ENCODE measurements at regions not wholly inside any gene's neighbourhood (a gene's known extent, or its start where the extent isn't known, plus 50 kb on each side); places are given as distances from the start of the nearest gene placed in this dataset.

DNA sequence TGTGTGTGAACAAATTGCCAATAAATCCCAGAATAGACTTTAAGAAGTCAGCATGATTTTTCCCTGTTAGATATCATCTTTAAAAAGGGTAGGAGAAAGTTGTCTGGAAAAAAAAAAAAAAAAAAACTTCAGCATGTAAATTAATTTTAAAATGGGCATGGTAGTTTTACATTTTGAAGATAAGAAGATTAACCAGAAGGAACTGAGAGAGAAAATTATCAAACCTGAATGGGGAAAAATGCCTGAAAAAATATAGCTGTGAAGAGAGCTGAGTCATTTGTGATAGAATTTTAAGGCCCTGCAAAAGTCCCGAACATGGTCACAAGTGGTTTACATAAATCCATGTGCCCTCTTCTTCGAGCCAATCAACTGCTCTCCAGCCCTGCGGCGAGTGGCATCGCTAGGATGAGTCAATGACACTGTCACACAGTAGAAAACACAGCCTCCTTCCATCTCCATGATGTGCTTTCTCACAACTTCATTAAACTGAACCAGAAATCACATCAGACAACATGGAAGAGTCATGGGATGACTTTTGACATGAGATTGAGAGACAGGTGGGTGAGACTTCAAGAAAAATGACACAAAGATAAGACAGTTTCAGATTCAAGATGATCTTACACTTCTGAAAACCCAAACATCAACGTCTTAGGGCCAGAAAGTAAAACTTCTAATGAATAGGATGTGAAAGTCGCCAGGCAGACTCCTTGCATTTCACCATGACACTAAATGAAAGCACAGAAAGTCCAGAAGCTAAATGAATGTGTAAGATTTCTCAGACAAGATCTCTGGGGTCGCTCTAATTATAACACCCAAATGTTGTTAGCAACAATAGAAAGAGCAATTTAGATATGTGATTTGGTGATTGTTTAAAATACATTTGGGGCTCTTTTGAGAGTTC, 273.0 kb upstream of the ID2 start:
- Histone ChIP-seq H3K4me3 (ENCODE audit: low read length in 2 of 2) (no peak overlapping the region), H3K36me3 (ENCODE audit: control insufficient read depth in 2 of 2, insufficient read depth in 2 of 2, low read length in 2 of 2) (no peaks in the 10 kb centered on the region), H3K9me3 (ENCODE audit: control insufficient read depth in 2 of 2, low read length in 2 of 2) (no peaks in the 10 kb centered on the region), H3K27me3 (ENCODE audit: control insufficient read depth in 1 of 2, insufficient read depth in 2 of 2, low read length in 2 of 2) (no peaks in the 10 kb centered on the region), H3K9ac (ENCODE audit: low read length in 2 of 2) (no peak overlapping the region), H3K27ac (ENCODE audit: low read length) (no peak overlapping the region), H3K4me1 (ENCODE audit: control insufficient read depth, insufficient read depth, low read length) (peaks cover 2% of the 10 kb centered on the region)

DNA sequence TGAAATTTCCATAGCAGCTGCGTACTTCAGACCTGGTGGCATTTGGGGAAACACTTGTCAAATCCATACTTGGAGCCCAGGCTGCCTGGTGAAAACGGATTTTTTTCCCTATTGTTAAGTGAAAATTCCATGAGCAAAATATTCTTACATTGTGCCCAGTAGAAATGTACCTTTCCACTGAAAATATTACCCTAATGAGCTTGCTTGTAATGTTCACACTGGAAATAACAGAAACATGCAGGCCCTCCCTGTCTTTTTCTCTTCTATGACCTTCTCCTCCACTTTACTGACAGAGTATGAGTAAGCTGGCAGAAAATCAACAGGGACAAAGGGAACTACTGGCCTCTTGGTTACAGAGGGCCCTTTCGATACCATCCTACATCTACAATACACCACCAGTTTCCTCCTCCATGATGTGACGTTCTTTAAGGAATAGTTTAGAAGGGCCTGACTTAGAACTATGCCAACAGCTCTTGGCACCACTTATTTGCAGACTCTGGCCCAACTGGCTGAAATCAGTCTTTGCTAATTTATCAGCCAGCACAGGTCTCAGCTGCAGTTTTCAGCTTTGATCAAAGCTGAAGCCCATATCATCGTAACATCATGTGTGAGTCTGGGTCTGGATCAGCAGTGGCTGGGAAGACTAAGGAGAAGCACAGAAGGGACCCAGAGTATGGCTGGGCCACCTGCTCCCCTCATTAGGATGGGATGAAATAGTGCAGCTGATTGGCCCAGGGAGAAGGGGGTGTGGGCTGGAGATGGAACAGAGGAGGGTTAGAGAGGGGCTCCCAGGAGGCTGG, 272.2 kb upstream of the ID2 start:
- Histone ChIP-seq H3K9me3 (ENCODE audit: control insufficient read depth in 2 of 2, low read length in 2 of 2) (no peaks in the 10 kb centered on the region), H3K4me1 (ENCODE audit: control insufficient read depth, insufficient read depth, low read length) (peaks cover 2% of the 10 kb centered on the region), H3K9ac (ENCODE audit: low read length in 2 of 2) (no peak overlapping the region), H3K27me3 (ENCODE audit: control insufficient read depth in 1 of 2, insufficient read depth in 2 of 2, low read length in 2 of 2) (no peaks in the 10 kb centered on the region), H3K4me3 (ENCODE audit: low read length in 2 of 2) (no peak overlapping the region), H3K36me3 (ENCODE audit: control insufficient read depth in 2 of 2, insufficient read depth in 2 of 2, low read length in 2 of 2) (no peaks in the 10 kb centered on the region), H3K27ac (ENCODE audit: low read length) (no peak overlapping the region)

DNA sequence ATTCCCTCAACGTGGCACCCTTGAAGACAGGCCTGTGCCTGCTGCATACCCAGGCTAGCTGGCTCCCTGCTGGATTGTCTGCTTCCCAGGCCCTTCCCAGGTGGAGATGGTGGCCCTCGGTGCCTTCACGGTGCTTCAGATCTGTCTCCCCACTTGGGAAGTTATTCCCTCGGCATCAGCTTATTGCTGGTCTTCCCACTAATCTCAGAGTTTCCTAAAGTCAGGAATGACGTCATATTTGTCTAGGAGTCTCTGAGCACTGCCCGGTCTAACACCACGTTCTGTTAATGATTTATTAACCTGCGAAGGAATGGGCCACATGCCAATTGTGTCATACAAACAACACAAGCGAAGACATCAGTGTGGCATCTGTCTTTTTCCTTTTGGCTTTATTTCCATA, 269.8 kb upstream of the ID2 start:
- peaks cover 2% of the 10 kb centered on the region for H3K4me1 ChIP-seq (ENCODE audit: control insufficient read depth, insufficient read depth, low read length)
- H3K9ac ChIP-seq (ENCODE audit: low read length in 2 of 2): no peak overlapping the region
- H3K27me3 ChIP-seq (ENCODE audit: control insufficient read depth in 1 of 2, insufficient read depth in 2 of 2, low read length in 2 of 2): no peaks in the 10 kb centered on the region
- no peaks in the 10 kb centered on the region for H3K36me3 ChIP-seq (ENCODE audit: control insufficient read depth in 2 of 2, insufficient read depth in 2 of 2, low read length in 2 of 2)
- H3K27ac ChIP-seq (ENCODE audit: low read length): no peak overlapping the region
- no peak overlapping the region for H3K4me3 ChIP-seq (ENCODE audit: low read length in 2 of 2)
- H3K9me3 ChIP-seq (ENCODE audit: control insufficient read depth in 2 of 2, low read length in 2 of 2): peaks cover 0 to 2% of the 10 kb centered on the region in 2 donors

DNA sequence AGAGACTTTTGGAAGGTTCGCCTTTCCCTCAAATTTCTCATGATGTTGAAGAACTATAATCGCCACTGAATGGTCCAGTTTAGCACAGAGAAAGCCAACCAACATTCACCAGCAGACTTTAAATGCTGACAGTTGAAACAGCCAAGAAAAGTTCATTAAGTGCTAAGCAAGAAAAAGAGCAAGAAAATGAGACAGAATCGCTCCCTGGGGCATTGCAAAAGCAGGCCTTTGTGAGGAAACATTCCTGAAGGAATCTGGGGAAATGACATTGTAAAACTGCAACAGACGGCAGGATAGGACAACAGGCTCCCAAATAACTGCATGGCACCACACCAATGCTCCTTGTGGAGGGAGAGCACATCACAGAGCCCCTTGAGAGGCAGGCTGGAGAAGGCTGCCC, 269.3 kb upstream of the ID2 start:
- Histone ChIP-seq H3K27me3 (ENCODE audit: control insufficient read depth in 1 of 2, insufficient read depth in 2 of 2, low read length in 2 of 2) (no peaks in the 10 kb centered on the region), H3K4me3 (ENCODE audit: low read length in 2 of 2) (no peak overlapping the region), H3K9me3 (ENCODE audit: control insufficient read depth in 2 of 2, low read length in 2 of 2) (peaks cover 0 to 2% of the 10 kb centered on the region in 2 donors), H3K4me1 (ENCODE audit: control insufficient read depth, insufficient read depth, low read length) (peaks cover 2% of the 10 kb centered on the region), H3K9ac (ENCODE audit: low read length in 2 of 2) (no peak overlapping the region), H3K27ac (ENCODE audit: low read length) (no peak overlapping the region), H3K36me3 (ENCODE audit: control insufficient read depth in 2 of 2, insufficient read depth in 2 of 2, low read length in 2 of 2) (no peaks in the 10 kb centered on the region)

DNA sequence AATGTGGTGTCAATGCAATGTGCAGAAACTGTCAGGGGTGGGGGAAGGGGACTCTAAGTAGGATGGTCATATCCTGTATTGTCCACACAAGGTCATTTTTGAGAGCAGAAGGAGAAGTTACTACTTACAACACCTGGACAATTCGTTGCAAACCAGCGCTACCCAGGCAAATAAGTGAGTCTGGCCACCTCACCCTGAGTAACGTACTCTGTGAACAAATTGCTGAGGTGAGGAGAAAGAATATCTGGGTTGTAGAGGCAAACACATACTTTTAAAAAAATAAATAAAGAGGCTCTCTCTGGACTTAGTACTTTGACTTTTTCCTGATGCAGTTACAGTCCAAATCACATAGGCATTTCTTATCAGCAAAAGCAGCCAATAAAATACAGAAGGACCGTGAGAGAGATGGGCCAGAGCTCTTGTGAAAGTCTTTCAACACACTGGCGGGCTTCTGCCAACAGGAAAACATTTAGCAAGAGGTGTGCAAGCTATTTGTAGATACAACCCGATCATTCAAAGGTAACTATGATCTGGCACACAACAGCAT, 268.2 kb upstream of the ID2 start:
- Histone ChIP-seq H3K27me3 (ENCODE audit: control insufficient read depth in 1 of 2, insufficient read depth in 2 of 2, low read length in 2 of 2) (no peaks in the 10 kb centered on the region), H3K36me3 (ENCODE audit: control insufficient read depth in 2 of 2, insufficient read depth in 2 of 2, low read length in 2 of 2) (no peaks in the 10 kb centered on the region), H3K9ac (ENCODE audit: low read length in 2 of 2) (no peak overlapping the region), H3K4me1 (ENCODE audit: control insufficient read depth, insufficient read depth, low read length) (peaks cover 2% of the 10 kb centered on the region), H3K9me3 (ENCODE audit: control insufficient read depth in 2 of 2, low read length in 2 of 2) (peaks cover 0 to 2% of the 10 kb centered on the region in 2 donors), H3K4me3 (ENCODE audit: low read length in 2 of 2) (no peak overlapping the region), H3K27ac (ENCODE audit: low read length) (no peak overlapping the region)

DNA sequence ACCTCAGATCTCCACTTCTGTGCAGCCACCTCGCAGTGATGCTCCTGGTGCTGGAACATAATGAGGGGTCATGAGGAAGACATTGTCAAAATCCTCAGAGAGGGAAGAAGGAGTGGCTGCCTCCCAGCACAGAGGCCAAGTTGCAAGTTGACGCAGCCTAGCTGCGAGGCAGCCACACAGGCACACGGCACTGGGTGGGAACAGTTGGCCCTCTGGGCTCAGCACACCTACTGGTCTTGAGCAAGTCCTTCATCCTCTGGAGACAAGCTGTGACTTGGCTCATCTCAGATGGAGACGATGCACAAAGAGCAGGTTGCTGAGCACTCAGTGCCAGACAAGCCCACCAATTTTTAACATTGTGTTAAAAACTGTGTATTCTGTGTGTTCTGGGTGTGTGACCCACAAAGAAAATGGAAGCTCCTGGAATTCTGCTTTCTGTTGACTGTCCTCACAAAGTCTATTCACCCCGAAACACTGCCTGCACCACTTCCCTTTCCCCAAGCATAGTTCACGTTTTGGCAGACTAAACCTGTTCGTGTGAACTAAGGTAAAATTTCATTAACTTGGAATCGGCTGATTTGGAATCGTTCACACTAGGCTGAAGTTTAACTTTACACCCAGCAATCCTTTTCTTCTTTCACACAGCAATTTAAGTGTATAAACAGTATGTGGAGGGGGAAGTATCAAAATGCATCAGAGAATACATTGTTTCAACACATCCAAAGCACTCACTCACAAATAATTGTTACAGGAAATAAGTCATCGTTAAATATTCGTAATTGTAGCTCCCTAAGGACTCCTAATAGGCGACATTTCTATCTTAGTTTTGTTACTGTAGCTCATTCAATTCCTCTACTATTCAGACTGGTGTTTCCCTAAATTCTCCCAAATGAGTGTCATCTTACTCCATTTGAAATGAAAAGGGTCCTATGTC, 266.6 kb upstream of the ID2 start:
- Histone ChIP-seq H3K4me1 (ENCODE audit: control insufficient read depth, insufficient read depth, low read length) (no peaks in the 10 kb centered on the region), H3K9ac (ENCODE audit: low read length in 2 of 2) (no peak overlapping the region), H3K9me3 (ENCODE audit: control insufficient read depth in 2 of 2, low read length in 2 of 2) (peaks cover 0 to 2% of the 10 kb centered on the region in 2 donors), H3K4me3 (ENCODE audit: low read length in 2 of 2) (no peak overlapping the region), H3K27ac (ENCODE audit: low read length) (no peak overlapping the region), H3K27me3 (ENCODE audit: control insufficient read depth in 1 of 2, insufficient read depth in 2 of 2, low read length in 2 of 2) (no peaks in the 10 kb centered on the region), H3K36me3 (ENCODE audit: control insufficient read depth in 2 of 2, insufficient read depth in 2 of 2, low read length in 2 of 2) (no peaks in the 10 kb centered on the region)

DNA sequence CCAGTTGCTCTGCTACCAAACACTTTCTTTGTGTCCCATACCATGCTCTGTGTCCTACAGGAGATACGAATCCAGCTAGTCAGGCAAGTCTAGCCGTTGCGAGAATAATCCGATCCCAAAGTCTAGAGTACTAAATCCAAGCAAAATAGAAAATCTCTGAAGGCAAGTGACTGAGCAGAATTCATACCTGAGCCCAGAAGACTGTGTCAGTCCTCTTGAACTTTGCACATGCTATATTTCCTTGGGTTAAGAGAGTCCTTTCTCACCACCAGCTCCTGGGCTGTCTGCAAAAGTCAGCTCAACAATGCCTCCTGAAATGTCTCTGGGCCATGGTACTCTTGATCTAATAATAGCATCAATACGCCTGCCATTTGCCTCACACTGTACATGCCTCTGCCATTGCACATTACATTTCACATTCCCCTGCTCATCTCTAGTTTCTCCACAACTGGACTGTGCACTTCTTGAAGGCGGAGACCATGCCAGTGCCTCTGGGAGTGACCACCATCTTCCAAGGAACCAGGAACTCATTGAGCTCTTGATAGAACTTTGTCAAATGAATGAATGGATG, 265.8 kb upstream of the ID2 start:
- Histone ChIP-seq H3K27ac (ENCODE audit: low read length) (no peak overlapping the region), H3K9ac (ENCODE audit: low read length in 2 of 2) (no peak overlapping the region), H3K27me3 (ENCODE audit: control insufficient read depth in 1 of 2, insufficient read depth in 2 of 2, low read length in 2 of 2) (no peaks in the 10 kb centered on the region), H3K36me3 (ENCODE audit: control insufficient read depth in 2 of 2, insufficient read depth in 2 of 2, low read length in 2 of 2) (no peaks in the 10 kb centered on the region), H3K4me3 (ENCODE audit: low read length in 2 of 2) (no peak overlapping the region), H3K4me1 (ENCODE audit: control insufficient read depth, insufficient read depth, low read length) (no peaks in the 10 kb centered on the region), H3K9me3 (ENCODE audit: control insufficient read depth in 2 of 2, low read length in 2 of 2) (peaks cover 0 to 2% of the 10 kb centered on the region in 2 donors)

DNA sequence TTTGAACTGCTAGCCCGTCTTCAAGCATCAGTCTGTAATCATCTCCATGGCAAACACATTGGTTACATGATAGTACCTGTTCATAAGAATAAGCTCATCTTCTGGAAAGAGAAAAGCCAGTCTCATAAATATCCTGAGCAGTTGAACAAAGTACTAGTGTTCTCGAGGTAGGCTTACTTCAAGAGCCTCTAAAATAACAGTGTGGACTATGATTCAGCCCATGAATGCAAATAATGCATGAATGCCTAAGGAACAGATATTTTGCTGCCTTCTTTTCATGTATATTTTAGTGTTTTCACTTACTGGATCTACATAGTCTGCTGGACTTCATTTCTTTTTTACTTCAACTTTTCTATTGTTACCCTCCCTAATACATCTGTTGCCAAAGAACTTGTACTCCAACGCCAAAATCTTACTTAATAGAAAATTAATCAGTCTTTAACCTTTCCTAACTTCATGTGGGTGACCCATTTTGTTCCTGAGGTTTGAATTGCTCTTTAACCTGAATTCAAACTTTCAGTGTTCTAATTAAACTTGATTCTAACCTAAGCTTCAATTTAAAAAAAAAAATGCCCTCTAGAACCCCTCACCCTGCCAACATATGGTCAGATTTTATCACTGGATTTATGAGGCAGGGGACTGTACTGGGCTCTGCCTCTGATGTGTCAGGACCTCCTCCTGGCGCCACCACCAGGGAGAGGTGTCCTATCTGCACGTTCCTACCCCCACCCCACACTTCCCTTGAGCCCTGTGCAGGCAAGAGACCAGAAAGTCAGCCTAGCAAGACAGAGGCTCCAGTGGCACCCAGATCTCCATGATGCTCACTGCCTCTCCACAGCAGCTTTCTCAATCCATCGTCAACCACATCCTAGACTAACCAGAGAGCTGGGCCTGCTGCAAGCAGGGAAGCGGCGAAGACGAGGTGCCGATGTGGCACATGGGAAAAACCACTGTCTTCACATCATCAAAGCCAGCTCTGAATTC, 264.7 kb upstream of the ID2 start:
- no peaks in the 10 kb centered on the region for H3K27me3 ChIP-seq (ENCODE audit: control insufficient read depth in 1 of 2, insufficient read depth in 2 of 2, low read length in 2 of 2)
- no peaks in the 10 kb centered on the region for H3K36me3 ChIP-seq (ENCODE audit: control insufficient read depth in 2 of 2, insufficient read depth in 2 of 2, low read length in 2 of 2)
- H3K27ac ChIP-seq (ENCODE audit: low read length): no peak overlapping the region
- no peaks in the 10 kb centered on the region for H3K4me1 ChIP-seq (ENCODE audit: control insufficient read depth, insufficient read depth, low read length)
- H3K4me3 ChIP-seq (ENCODE audit: low read length in 2 of 2): no peak overlapping the region
- H3K9ac ChIP-seq (ENCODE audit: low read length in 2 of 2): no peak overlapping the region
- H3K9me3 ChIP-seq (ENCODE audit: control insufficient read depth in 2 of 2, low read length in 2 of 2): peaks cover 0 to 2% of the 10 kb centered on the region in 2 donors

DNA sequence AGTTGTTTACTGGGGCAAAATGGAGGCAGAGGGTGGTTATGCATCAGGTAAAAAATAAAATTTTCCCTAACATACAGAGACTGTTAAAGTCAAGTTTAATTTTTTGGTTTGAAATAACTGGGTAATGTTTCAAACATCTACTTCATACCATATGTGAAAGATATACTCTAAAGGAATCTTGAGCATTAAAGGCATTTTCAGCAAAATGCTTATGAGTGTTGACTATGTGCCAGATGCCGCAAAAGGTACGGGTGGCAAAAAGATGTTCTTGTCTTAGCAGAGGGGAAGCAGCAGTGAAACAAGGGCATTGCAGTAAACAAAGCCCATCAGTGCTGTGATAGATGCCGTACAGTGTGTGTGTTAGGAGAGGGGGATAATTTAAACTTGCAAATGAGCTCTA, 263.1 kb upstream of the ID2 start:
- Histone ChIP-seq H3K9me3 (ENCODE audit: control insufficient read depth in 2 of 2, low read length in 2 of 2) (peaks cover 0 to 2% of the 10 kb centered on the region in 2 donors), H3K27ac (ENCODE audit: low read length) (no peak overlapping the region), H3K36me3 (ENCODE audit: control insufficient read depth in 2 of 2, insufficient read depth in 2 of 2, low read length in 2 of 2) (no peaks in the 10 kb centered on the region), H3K9ac (ENCODE audit: low read length in 2 of 2) (no peak overlapping the region), H3K27me3 (ENCODE audit: control insufficient read depth in 1 of 2, insufficient read depth in 2 of 2, low read length in 2 of 2) (no peaks in the 10 kb centered on the region), H3K4me1 (ENCODE audit: control insufficient read depth, insufficient read depth, low read length) (no peaks in the 10 kb centered on the region), H3K4me3 (ENCODE audit: low read length in 2 of 2) (no peak overlapping the region)

Data from stomach smooth muscle (tissue), 2 donors.